ENCODE measurements at regions not wholly inside any gene's neighbourhood (a gene's known extent, or its start where the extent isn't known, plus 50 kb on each side); places are given as distances from the start of the nearest gene placed in this dataset.

GRCh38 chr6:22150368-22151035, 146.3 kb downstream of the PRL start:
- DNase-seq (no peak), ATAC-seq (no peak)
- Histone ChIP-seq H3K4me1 (peaks cover 13% of the 10 kb centered on the region), H3K36me3 (replicated peaks in 1 of 2; ENCODE audit: insufficient read depth in 1 of 2, low read depth in 2 of 2) (no peaks in the 10 kb centered on the region), H3K27ac (no peak overlapping the region), H3K4me3 (no peak overlapping the region), H3K9me3 (no peaks in the 10 kb centered on the region), H3K27me3 (no peaks in the 10 kb centered on the region)
- TF ChIP-seq CTCF (IDR thresholded peaks at IDR 0.05) (no peak), POLR2A (IDR thresholded peaks at IDR 0.05) (no peak)
- intact Hi-C loops (cut with DNase I): no loop called here

GRCh38 chr6:22151892-22152291, 144.9 kb downstream of the PRL start:
- Histone ChIP-seq H3K36me3 (replicated peaks in 1 of 2; ENCODE audit: insufficient read depth in 1 of 2, low read depth in 2 of 2) (no peaks in the 10 kb centered on the region), H3K27ac (no peak overlapping the region), H3K4me1 (peaks cover 13% of the 10 kb centered on the region), H3K9me3 (no peaks in the 10 kb centered on the region), H3K4me3 (no peak overlapping the region), H3K27me3 (no peaks in the 10 kb centered on the region)
- DNase-seq (no peak), ATAC-seq (no peak)
- WGBS, 2 donors: 90 to 97% methylated on average over 1 of the region's 1 CpG
- intact Hi-C loops (cut with DNase I): no loop called here
- no peak for TF ChIP-seq POLR2A (IDR thresholded peaks at IDR 0.05)
- TF ChIP-seq CTCF (IDR thresholded peaks at IDR 0.05): no peak

- no peak overlapping the region for H3K4me3 ChIP-seq
- DNase-seq (no peak), ATAC-seq (no peak)
- intact Hi-C loops (cut with DNase I): no loop called here
- TF ChIP-seq POLR2A (IDR thresholded peaks at IDR 0.05): no peak
- no peak for TF ChIP-seq CTCF (IDR thresholded peaks at IDR 0.05)
- H3K36me3 ChIP-seq (replicated peaks in 1 of 2; ENCODE audit: insufficient read depth in 1 of 2, low read depth in 2 of 2): no peaks in the 10 kb centered on the region
- peaks cover 13% of the 10 kb centered on the region for H3K4me1 ChIP-seq
- H3K9me3 ChIP-seq: no peaks in the 10 kb centered on the region
- no peak overlapping the region for H3K27ac ChIP-seq
- no peaks in the 10 kb centered on the region for H3K27me3 ChIP-seq
Measured at GRCh38 chr6:22152841-22153240, 144.0 kb downstream of the PRL start.

- Histone ChIP-seq H3K27ac (no peak overlapping the region), H3K36me3 (replicated peaks in 1 of 2; ENCODE audit: insufficient read depth in 1 of 2, low read depth in 2 of 2) (no peaks in the 10 kb centered on the region), H3K9me3 (no peaks in the 10 kb centered on the region), H3K4me3 (no peak overlapping the region), H3K27me3 (no peaks in the 10 kb centered on the region), H3K4me1 (peaks cover 5% of the 10 kb centered on the region)
- 71 to 78% methylated on average over 6 of the region's 6 CpGs for WGBS, 2 donors
- DNase-seq: peak in 1 of 4 donors; percentile 17
- no peak for ATAC-seq
- TF ChIP-seq POLR2A (IDR thresholded peaks at IDR 0.05) (no peak), CTCF (IDR thresholded peaks at IDR 0.05) (no peak)
- intact Hi-C loops (cut with DNase I): no loop called here
Measured at GRCh38 chr6:22153384-22154158, 143.3 kb downstream of the PRL start.

GRCh38 chr6:22155551-22155950, 141.3 kb downstream of the PRL start:
- intact Hi-C loops (cut with DNase I): no loop called here
- TF ChIP-seq POLR2A (IDR thresholded peaks at IDR 0.05) (no peak), CTCF (IDR thresholded peaks at IDR 0.05) (no peak)
- WGBS, 2 donors: 86% methylated on average over 4 of the region's 4 CpGs
- ATAC-seq: no peak
- DNase-seq: no peak
- Histone ChIP-seq H3K9me3 (no peaks in the 10 kb centered on the region), H3K36me3 (replicated peaks in 1 of 2; ENCODE audit: insufficient read depth in 1 of 2, low read depth in 2 of 2) (no peaks in the 10 kb centered on the region), H3K4me1 (peaks cover 4% of the 10 kb centered on the region), H3K27ac (no peak overlapping the region), H3K4me3 (no peak overlapping the region), H3K27me3 (no peaks in the 10 kb centered on the region)
